T-helper 2 cell treated with Interferon-gamma antibody and Interleukin-4, amounts not matched to agents 5 μg/mL and 100 μg/mL, for 36 hours (primary cell): ENCODE measurements at regions not wholly inside any gene's neighbourhood (a gene's known extent, or its start where the extent isn't known, plus 50 kb on each side); places are given as distances from the start of the nearest gene placed in this dataset.

Source experiments
- DNase-seq: peaks from one replicate; pipeline ENCODE4 v3.0.0; 2021; ENCODE audit warnings: low spot score
- H3K27ac Mint-ChIP-seq: one replicate; pipeline ENCODE4 v1.8.0; 2021; ENCODE audit warnings: mild to moderate bottlenecking, mixed read lengths
- H3K27me3 Mint-ChIP-seq: one replicate; pipeline ENCODE4 v1.8.0; 2021; ENCODE audit warnings: low read depth, mixed read lengths
- H3K36me3 Mint-ChIP-seq: one replicate; pipeline ENCODE4 v1.8.0; 2021; ENCODE audit warnings: low read depth, mixed read lengths
- H3K4me1 Mint-ChIP-seq: one replicate; pipeline ENCODE4 v1.8.0; 2021; ENCODE audit warnings: low read depth, mixed read lengths
- H3K4me3 Mint-ChIP-seq: one replicate; pipeline ENCODE4 v1.8.0; 2022; ENCODE audit warnings: mild to moderate bottlenecking, moderate library complexity, mixed read lengths
- H3K9me3 Mint-ChIP-seq: one replicate; pipeline ENCODE4 v1.8.0; 2021; ENCODE audit warnings: mixed read lengths

DNA sequence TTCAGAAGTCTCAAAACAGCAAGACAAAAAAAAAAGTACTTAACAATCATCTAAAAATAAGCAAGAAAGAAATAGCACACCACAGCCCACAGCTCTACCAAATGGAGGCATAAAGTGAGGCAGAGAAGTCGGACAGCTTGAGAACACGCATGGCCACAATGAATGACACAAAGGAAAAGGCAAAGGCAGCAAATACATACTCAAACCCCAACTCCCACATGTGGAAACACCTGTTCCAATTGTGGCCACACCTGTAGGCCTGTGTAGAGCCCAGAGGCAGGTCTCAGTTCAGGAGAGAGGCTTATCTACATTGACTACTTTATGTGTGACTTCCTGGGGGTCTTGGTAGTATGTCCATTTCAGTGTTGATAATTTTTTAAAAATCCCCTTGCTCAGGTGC is 543.5 kb downstream of the LMO4 start:
- Mint-ChIP-seq H3K4me3 (no peak overlapping the region), H3K27me3 (peaks cover 2% of the 10 kb centered on the region), H3K9me3 (no peaks in the 10 kb centered on the region), H3K36me3 (no peaks in the 10 kb centered on the region), H3K4me1 (no peaks in the 10 kb centered on the region), H3K27ac (no peak overlapping the region)
- DNase-seq: no peak

DNA sequence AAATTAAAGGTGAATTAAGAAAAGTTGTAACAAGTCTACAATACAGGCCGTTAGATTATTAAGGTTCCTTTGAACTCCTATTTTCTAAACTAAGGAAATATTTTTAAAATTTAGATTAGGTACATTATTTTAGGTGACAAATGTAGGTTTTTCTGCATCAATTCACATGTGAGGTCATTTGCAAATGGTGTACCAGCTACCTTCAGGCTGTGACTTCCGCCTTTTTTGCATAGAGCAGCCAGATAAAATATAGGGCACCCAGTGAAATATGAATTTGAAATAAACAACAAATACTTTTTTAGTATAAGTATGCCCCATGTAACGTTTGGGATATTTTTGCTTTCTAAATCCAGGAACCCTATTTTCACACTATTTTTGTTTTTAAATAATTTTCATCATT is 544.0 kb downstream of the LMO4 start:
- no peak overlapping the region for H3K4me3 Mint-ChIP-seq
- no peaks in the 10 kb centered on the region for H3K4me1 Mint-ChIP-seq
- peaks cover 2% of the 10 kb centered on the region for H3K27me3 Mint-ChIP-seq
- DNase-seq: no peak
- no peaks in the 10 kb centered on the region for H3K9me3 Mint-ChIP-seq
- H3K36me3 Mint-ChIP-seq: no peaks in the 10 kb centered on the region
- H3K27ac Mint-ChIP-seq: no peak overlapping the region

DNA sequence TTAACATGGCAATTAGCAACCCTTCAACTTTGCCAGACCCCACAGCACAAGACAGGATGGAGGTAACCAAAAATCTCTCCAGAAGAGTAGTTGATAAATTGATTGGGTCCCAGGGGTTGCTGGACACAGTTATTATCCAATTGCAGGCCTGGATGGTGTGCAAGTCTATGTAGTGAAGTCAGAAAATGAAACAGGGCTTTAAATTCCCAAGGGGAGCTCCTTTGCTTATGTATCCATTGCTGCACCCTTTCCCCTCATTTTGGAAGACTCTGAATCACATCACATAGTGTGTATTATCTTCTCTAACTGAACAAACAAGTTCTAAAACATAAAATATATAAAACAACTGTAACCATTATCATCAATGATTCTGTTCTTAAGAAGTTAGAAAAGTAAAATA is 550.2 kb downstream of the LMO4 start:
- no peaks in the 10 kb centered on the region for H3K36me3 Mint-ChIP-seq
- H3K9me3 Mint-ChIP-seq: no peaks in the 10 kb centered on the region
- H3K27me3 Mint-ChIP-seq: no peaks in the 10 kb centered on the region
- H3K27ac Mint-ChIP-seq: no peak overlapping the region
- H3K4me1 Mint-ChIP-seq: no peaks in the 10 kb centered on the region
- DNase-seq: no peak
- no peak overlapping the region for H3K4me3 Mint-ChIP-seq

DNA sequence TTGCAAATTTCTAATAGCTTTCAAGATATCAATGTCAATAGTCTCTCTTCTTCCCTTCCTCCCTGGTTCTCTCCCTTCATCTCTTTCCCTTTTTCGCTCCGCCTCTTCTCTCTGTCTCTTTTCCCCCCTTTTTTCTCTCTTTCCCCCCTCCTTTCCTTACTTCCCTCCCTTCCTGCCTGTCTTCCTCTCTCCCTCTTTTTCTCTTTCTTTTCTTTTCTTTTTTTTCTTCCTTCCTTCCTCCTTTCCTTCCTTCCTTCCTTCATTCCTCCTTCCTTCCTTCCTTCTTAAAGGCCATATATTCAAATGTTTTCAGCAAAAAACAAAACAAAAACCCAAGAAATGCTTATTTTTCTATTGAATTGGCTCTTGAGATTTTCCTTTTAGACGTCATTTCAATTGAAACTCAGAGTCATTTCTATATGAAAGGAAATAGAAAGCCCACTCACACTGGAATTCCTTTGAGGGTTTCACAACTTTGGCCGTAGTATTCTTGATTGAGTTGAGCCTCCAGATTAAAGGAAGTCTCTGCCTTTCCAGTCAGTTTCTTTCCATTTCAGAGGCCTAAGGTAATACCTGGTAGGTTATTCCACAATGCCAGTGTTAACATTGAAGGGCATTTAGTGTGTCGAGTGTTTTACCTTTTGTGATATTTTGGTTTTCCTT is 551.5 kb downstream of the LMO4 start:
- H3K9me3 Mint-ChIP-seq: no peaks in the 10 kb centered on the region
- no peaks in the 10 kb centered on the region for H3K27me3 Mint-ChIP-seq
- no peaks in the 10 kb centered on the region for H3K36me3 Mint-ChIP-seq
- no peak overlapping the region for H3K27ac Mint-ChIP-seq
- no peaks in the 10 kb centered on the region for H3K4me1 Mint-ChIP-seq
- H3K4me3 Mint-ChIP-seq: no peak overlapping the region
- no peak for DNase-seq

GRCh38 chr1:87880764-87881163 is 552.1 kb downstream of the LMO4 start:
- no peaks in the 10 kb centered on the region for H3K9me3 Mint-ChIP-seq
- no peaks in the 10 kb centered on the region for H3K36me3 Mint-ChIP-seq
- H3K4me3 Mint-ChIP-seq: no peak overlapping the region
- H3K27me3 Mint-ChIP-seq: no peaks in the 10 kb centered on the region
- H3K27ac Mint-ChIP-seq: no peak overlapping the region
- DNase-seq: no peak
- no peaks in the 10 kb centered on the region for H3K4me1 Mint-ChIP-seq

DNA sequence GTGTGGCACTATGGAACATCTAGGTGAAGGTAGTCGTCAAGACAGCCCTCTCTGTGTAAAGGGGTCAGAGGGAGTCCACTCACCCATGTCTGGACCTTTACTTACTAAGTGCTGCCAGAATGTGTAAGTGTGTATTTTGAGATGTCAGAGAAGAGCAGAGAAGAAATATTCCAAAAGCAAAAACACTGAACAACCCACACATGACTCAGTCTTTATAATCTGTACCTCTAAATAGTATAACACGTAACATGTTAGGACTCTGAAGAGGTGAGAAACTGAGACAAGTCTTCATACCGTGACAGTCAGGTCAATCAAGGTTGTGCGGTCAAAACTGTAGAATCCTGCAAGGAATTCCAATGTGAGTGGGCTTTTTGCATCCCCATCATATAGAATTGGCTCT is 555.2 kb downstream of the LMO4 start:
- no peaks in the 10 kb centered on the region for H3K4me1 Mint-ChIP-seq
- no peaks in the 10 kb centered on the region for H3K9me3 Mint-ChIP-seq
- no peak overlapping the region for H3K27ac Mint-ChIP-seq

DNA sequence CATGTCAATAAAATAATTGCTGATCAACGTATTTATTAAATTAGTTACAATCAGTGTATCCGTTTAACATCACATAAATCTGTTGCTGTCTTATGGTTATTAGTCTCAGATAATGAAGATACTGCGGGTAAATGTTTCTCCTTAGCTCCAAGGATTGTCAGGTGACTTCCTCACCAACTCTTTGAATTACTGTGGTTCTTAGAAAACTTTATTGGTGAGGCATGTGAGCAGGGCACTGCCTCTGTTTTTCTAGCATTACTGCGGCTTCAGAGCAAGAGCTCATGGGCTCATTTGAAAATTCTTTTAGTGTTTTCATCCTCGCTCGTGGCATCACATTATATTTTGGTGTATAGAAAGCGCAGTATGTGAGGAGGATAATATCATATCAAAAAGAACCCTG is 555.9 kb downstream of the LMO4 start:
- Mint-ChIP-seq H3K4me3 (no peak overlapping the region), H3K4me1 (no peaks in the 10 kb centered on the region), H3K36me3 (no peaks in the 10 kb centered on the region)

More for the DNA sequence above, 555.2 kb downstream of the LMO4 start:
- Mint-ChIP-seq H3K36me3 (no peaks in the 10 kb centered on the region), H3K4me3 (no peak overlapping the region), H3K27me3 (no peaks in the 10 kb centered on the region)
- DNase-seq: no peak

GRCh38 chr1:87885278-87886025 is 556.8 kb downstream of the LMO4 start:
- H3K36me3 Mint-ChIP-seq: no peaks in the 10 kb centered on the region
- DNase-seq: no peak
- H3K27ac Mint-ChIP-seq: no peak overlapping the region
- no peak overlapping the region for H3K4me3 Mint-ChIP-seq
- H3K9me3 Mint-ChIP-seq: no peaks in the 10 kb centered on the region
- no peaks in the 10 kb centered on the region for H3K27me3 Mint-ChIP-seq
- no peaks in the 10 kb centered on the region for H3K4me1 Mint-ChIP-seq

More for the DNA sequence above, 555.9 kb downstream of the LMO4 start:
- Mint-ChIP-seq H3K27me3 (no peaks in the 10 kb centered on the region), H3K9me3 (no peaks in the 10 kb centered on the region), H3K27ac (no peak overlapping the region)
- no peak for DNase-seq

DNA sequence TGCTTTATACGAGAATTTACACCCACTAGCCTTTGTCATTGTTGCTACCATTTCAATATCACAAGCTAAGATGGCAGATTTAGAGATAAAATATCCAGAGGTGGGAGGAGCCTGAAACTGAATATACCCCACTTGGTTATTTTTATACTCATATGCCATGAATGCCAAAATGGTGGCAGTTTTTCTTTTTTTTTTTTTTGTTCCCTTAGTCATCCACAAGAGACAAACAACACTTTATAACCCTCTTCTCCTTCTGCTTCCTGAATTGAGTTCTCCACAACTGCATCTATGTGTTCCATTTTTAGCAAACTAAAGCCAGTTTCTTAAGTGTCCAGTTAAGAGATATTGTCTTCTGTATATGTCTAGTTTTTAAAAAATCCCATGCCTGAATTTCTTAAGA is 558.4 kb downstream of the LMO4 start:
- no peaks in the 10 kb centered on the region for H3K27me3 Mint-ChIP-seq
- no peak overlapping the region for H3K4me3 Mint-ChIP-seq
- no peak overlapping the region for H3K27ac Mint-ChIP-seq
- DNase-seq: no peak
- no peaks in the 10 kb centered on the region for H3K4me1 Mint-ChIP-seq
- H3K36me3 Mint-ChIP-seq: no peaks in the 10 kb centered on the region
- no peaks in the 10 kb centered on the region for H3K9me3 Mint-ChIP-seq

DNA sequence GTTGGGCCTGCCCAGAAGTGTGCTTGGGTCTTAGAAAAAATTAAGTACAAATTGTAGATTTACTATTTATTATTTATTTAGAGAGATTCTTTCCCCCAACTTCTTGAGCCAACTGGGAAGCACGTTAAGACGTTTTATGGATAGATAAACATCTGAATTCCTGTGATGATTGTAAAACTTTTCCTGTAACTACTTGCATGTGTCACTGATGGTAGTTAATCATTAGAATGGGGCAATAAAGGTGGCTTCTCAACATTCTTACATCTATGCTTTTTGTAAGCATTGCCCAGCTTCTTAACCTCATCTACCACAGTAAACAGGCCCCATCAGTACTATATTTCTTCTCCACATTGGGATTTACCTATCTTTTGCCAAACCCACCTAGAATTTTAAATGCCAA is 559.8 kb downstream of the LMO4 start:
- DNase-seq: no peak
- Mint-ChIP-seq H3K27ac (no peak overlapping the region), H3K4me3 (no peak overlapping the region), H3K27me3 (no peaks in the 10 kb centered on the region), H3K9me3 (no peaks in the 10 kb centered on the region), H3K36me3 (no peaks in the 10 kb centered on the region), H3K4me1 (no peaks in the 10 kb centered on the region)

DNA sequence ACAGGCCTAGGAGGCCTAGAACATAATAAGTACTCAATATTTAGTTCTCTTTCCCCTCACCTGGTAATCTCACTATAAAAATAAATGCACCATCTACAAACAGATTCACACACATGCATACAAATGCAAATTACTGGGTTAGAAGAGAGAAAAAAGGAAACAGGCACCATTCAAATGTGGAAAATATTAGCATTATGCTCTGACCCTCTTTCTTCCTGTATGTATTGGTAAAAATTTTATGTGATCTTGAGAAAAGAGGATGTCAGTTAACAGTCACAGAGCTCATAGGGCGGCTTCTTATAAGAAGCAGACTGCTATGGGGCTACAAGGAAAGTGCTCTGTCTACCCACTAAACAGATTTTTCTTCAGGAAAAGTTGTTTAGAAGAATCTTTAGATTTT is 565.4 kb downstream of the LMO4 start:
- H3K9me3 Mint-ChIP-seq: no peaks in the 10 kb centered on the region
- H3K4me3 Mint-ChIP-seq: no peak overlapping the region
- DNase-seq: no peak
- H3K4me1 Mint-ChIP-seq: no peaks in the 10 kb centered on the region
- no peaks in the 10 kb centered on the region for H3K27me3 Mint-ChIP-seq
- no peak overlapping the region for H3K27ac Mint-ChIP-seq
- H3K36me3 Mint-ChIP-seq: no peaks in the 10 kb centered on the region

- H3K4me3 Mint-ChIP-seq: no peak overlapping the region
- no peaks in the 10 kb centered on the region for H3K27me3 Mint-ChIP-seq
- H3K36me3 Mint-ChIP-seq: no peaks in the 10 kb centered on the region
- DNase-seq: no peak
- no peak overlapping the region for H3K27ac Mint-ChIP-seq
- H3K4me1 Mint-ChIP-seq: no peaks in the 10 kb centered on the region
- no peaks in the 10 kb centered on the region for H3K9me3 Mint-ChIP-seq
Observed at GRCh38 chr1:87897481-87897880, 568.8 kb downstream of the LMO4 start.

- no peaks in the 10 kb centered on the region for H3K36me3 Mint-ChIP-seq
- no peak overlapping the region for H3K27ac Mint-ChIP-seq
- no peak for DNase-seq
- no peaks in the 10 kb centered on the region for H3K4me1 Mint-ChIP-seq
- no peak overlapping the region for H3K4me3 Mint-ChIP-seq
- peaks cover 7% of the 10 kb centered on the region for H3K27me3 Mint-ChIP-seq
- no peaks in the 10 kb centered on the region for H3K9me3 Mint-ChIP-seq
Observed at GRCh38 chr1:87898431-87898830, 569.8 kb downstream of the LMO4 start.

DNA sequence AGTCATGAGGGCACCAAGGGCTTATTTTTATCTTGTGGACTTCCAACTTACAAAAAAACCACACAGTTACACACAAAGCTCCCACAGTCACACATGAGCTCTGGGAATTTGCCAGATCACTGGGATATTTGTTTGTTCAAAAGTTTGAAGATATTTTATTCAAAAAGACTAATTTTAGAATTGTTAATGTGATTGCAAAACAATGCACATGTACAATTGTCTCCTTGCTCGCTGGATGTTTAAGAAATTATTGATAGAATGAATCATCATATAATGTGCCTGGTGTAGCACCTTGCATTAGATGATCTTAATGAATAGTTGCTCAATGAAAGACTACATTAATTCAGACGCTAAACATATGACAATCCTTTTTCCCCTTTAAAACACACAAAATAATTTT is 570.3 kb downstream of the LMO4 start:
- no peaks in the 10 kb centered on the region for H3K9me3 Mint-ChIP-seq
- peaks cover 7% of the 10 kb centered on the region for H3K27me3 Mint-ChIP-seq
- no peaks in the 10 kb centered on the region for H3K4me1 Mint-ChIP-seq
- no peak overlapping the region for H3K4me3 Mint-ChIP-seq
- H3K36me3 Mint-ChIP-seq: no peaks in the 10 kb centered on the region
- no peak overlapping the region for H3K27ac Mint-ChIP-seq
- DNase-seq: no peak

DNA sequence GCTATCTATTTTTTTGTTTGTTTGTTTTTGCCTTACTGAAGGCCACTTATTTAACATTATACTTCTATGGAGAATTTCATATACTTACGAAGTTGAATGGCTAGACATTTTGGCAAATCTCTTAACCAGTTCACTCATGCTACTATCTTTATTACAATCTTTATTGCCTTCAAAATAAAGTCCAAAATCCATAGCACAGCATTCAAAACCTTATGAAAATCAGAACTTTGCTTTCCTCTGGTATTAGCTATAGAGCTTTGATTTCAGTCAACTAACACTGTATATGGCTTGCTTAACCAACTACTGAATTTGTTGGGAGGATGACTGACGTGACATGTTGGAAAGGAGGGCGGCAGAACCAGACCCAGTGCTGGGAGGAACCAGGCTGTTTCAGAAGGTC is 571.1 kb downstream of the LMO4 start:
- DNase-seq: no peak
- Mint-ChIP-seq H3K36me3 (no peaks in the 10 kb centered on the region), H3K9me3 (no peaks in the 10 kb centered on the region), H3K27ac (no peak overlapping the region), H3K4me3 (no peak overlapping the region), H3K27me3 (peaks cover 7% of the 10 kb centered on the region), H3K4me1 (no peaks in the 10 kb centered on the region)
